ENCODE measurements at regions not wholly inside any gene's neighbourhood (a gene's known extent, or its start where the extent isn't known, plus 50 kb on each side); places are given as distances from the start of the nearest gene placed in this dataset.

GRCh38 chr11:31953803-31954327 is 137.0 kb upstream of the RCN1 start:
- Histone ChIP-seq H3K27ac (ENCODE audit: low read depth, low read length) (no peak overlapping the region), H3K23ac (ENCODE audit: insufficient read length) (no peak overlapping the region), H4K8ac (ENCODE audit: extremely low read depth, insufficient read depth, low read length) (no peak overlapping the region), H2BK120ac (replicated peaks; ENCODE audit: low read depth, low read length) (no peak overlapping the region), H3K79me2 (ENCODE audit: control insufficient read depth in 1 of 2, insufficient read depth in 2 of 2, low read length in 2 of 2) (no peaks in the 10 kb centered on the region), H2BK5ac (ENCODE audit: low read depth, low read length) (no peak overlapping the region), H4K5ac (ENCODE audit: insufficient read length, low read depth, low read length) (no peak overlapping the region), H3K9me3 (ENCODE audit: insufficient read depth in 2 of 2, low read depth in 1 of 2, low read length in 1 of 2) (no peaks in the 10 kb centered on the region), H3K14ac (ENCODE audit: insufficient read length) (no peak overlapping the region), H3K4me1 (replicated peaks in 1 of 4; ENCODE audit: control insufficient read depth in 3 of 4, insufficient read depth in 4 of 4, low read length in 3 of 4) (0 out of 7 replicates have a peak, but pooled peaks cover 0 to 5% (median 0%) of the 10 kb centered on the region in 4 experiments), H3K36me3 (ENCODE audit: control insufficient read depth in 2 of 4, insufficient read depth in 4 of 4, low read length in 3 of 4) (no peaks in the 10 kb centered on the region), H3K18ac (ENCODE audit: extremely low read depth, low read length) (no peak overlapping the region), H2AK5ac (ENCODE audit: low read depth, low read length) (no peak overlapping the region), H2AFZ (ENCODE audit: low read length) (no peak overlapping the region), H3K9ac (replicated peaks in 1 of 4; ENCODE audit: extremely low read depth in 1 of 4, low read depth in 3 of 4, low read length in 3 of 4) (no peak overlapping the region), H3K4ac (replicated peaks; ENCODE audit: insufficient read length, low read depth, low read length) (no peak overlapping the region), H2BK20ac (ENCODE audit: low read length) (no peak overlapping the region), H3K4me2 (ENCODE audit: insufficient read depth in 1 of 2, low read depth in 2 of 2, low read length in 2 of 2) (no peak overlapping the region), H4K20me1 (replicated peaks in 1 of 2; ENCODE audit: control insufficient read depth in 1 of 2, insufficient read depth in 2 of 2, low read length in 2 of 2) (no peaks in the 10 kb centered on the region), H3K4me3 (ENCODE audit: extremely low read depth in 1 of 4, insufficient read depth in 2 of 4, low read depth in 3 of 4, low read length in 4 of 4) (no peak overlapping the region), H4K91ac (replicated peaks; ENCODE audit: insufficient read length, low read length) (no peak overlapping the region), H3K56ac (replicated peaks; ENCODE audit: insufficient read length, low read depth, low read length) (no peak overlapping the region), H2BK12ac (ENCODE audit: low read depth, low read length) (no peak overlapping the region), H3K27me3 (replicated peaks in 1 of 4; ENCODE audit: control insufficient read depth in 3 of 4, extremely low read depth in 1 of 4, insufficient read depth in 3 of 4, low read length in 3 of 4) (no peaks in the 10 kb centered on the region; a peak in 1 of 7 replicates), H3K79me1 (ENCODE audit: low read depth, low read length) (no peaks in the 10 kb centered on the region), H3K23me2 (ENCODE audit: low read depth, low read length) (no peaks in the 10 kb centered on the region), H2BK15ac (ENCODE audit: low read length) (no peak overlapping the region)
- TF ChIP-seq RXRA (IDR thresholded peaks at IDR 0.05; ENCODE audit: insufficient read depth, low read depth, low read length), result no peak
- TF ChIP-seq RBBP5 (IDR thresholded peaks at IDR 0.05; ENCODE audit: borderline replicate concordance, low read depth, low read length), result no peak
- no peak for TF ChIP-seq SIX5 (IDR thresholded peaks at IDR 0.05; ENCODE audit: low read depth, low read length)
- ChIA-PET CTCF (ENCODE audit: partially characterized antibody) (interaction anchor here (1.1 kb wide), 2 partner anchors 17 to 321 kb away, joined by 3 read pairs; no protein-coding TSS in a partner anchor), POLR2A (ENCODE audit: partially characterized antibody) (no interaction called here)
- 84% methylated on average over 6 of the region's 6 CpGs; no CpG with 5 or more reads in 1 of the 2 experiments for WGBS, 2 experiments (ENCODE audit: extremely low coverage in 1 of 2, insufficient coverage in 1 of 2, insufficient read length in 1 of 2, insufficient replicate concordance in 2 of 2, low coverage in 1 of 2, low lambda C conversion rate in 2 of 2, missing lambda C conversion rate in 1 of 2)
- no peak for FAIRE-seq
- no peak for DNase-seq (ENCODE audit: low read depth in 1 of 2, low spot score in 2 of 2)

All from H1 (cell line).